ENCODE measurements at regions not wholly inside any gene's neighbourhood (a gene's known extent, or its start where the extent isn't known, plus 50 kb on each side); places are given as distances from the start of the nearest gene placed in this dataset.

GRCh38 chr5:66517351-66517750 lies 78.8 kb upstream of the MAST4 start:
- Histone ChIP-seq H3K4me1 (ENCODE audit: insufficient read depth, low read length, poor library complexity, severe bottlenecking) (no peaks in the 10 kb centered on the region), H4K20me1 (ENCODE audit: insufficient read depth, low read length, poor library complexity, severe bottlenecking) (no peaks in the 10 kb centered on the region), H3K9me2 (replicated peaks; ENCODE audit: low read depth, low read length) (no peaks in the 10 kb centered on the region), H3K4me3 (ENCODE audit: low read length, poor library complexity, severe bottlenecking) (no peak overlapping the region), H3K79me2 (ENCODE audit: insufficient read depth, low read length) (no peaks in the 10 kb centered on the region), H3K9me3 (ENCODE audit: insufficient read depth, low read depth, low read length) (peaks cover 4% of the 10 kb centered on the region; the same call in 1 of the 2 replicates), H3K9ac (ENCODE audit: low read depth, low read length, poor library complexity, severe bottlenecking) (no peak overlapping the region), H3F3A (ENCODE audit: low read depth) (no peaks in the 10 kb centered on the region), H3K36me3 (ENCODE audit: insufficient read depth, low read length) (no peaks in the 10 kb centered on the region), H3K4me2 (ENCODE audit: low read depth, low read length, poor library complexity, severe bottlenecking) (no peak overlapping the region), H2AFZ (ENCODE audit: low read length) (no peak overlapping the region), H3K27me3 (ENCODE audit: insufficient read depth, low read length, poor library complexity, severe bottlenecking) (no peaks in the 10 kb centered on the region)
- TF ChIP-seq, protein P1, sequence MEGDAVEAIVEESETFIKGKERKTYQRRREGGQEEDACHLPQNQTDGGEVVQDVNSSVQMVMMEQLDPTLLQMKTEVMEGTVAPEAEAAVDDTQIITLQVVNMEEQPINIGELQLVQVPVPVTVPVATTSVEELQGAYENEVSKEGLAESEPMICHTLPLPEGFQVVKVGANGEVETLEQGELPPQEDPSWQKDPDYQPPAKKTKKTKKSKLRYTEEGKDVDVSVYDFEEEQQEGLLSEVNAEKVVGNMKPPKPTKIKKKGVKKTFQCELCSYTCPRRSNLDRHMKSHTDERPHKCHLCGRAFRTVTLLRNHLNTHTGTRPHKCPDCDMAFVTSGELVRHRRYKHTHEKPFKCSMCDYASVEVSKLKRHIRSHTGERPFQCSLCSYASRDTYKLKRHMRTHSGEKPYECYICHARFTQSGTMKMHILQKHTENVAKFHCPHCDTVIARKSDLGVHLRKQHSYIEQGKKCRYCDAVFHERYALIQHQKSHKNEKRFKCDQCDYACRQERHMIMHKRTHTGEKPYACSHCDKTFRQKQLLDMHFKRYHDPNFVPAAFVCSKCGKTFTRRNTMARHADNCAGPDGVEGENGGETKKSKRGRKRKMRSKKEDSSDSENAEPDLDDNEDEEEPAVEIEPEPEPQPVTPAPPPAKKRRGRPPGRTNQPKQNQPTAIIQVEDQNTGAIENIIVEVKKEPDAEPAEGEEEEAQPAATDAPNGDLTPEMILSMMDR (conservative IDR thresholded peaks at IDR 0.05; ENCODE audit: low read length) = no peak
- no peak for TF ChIP-seq EZH2phosphoT487 (IDR thresholded peaks at IDR 0.05; ENCODE audit: borderline replicate concordance)

DNA sequence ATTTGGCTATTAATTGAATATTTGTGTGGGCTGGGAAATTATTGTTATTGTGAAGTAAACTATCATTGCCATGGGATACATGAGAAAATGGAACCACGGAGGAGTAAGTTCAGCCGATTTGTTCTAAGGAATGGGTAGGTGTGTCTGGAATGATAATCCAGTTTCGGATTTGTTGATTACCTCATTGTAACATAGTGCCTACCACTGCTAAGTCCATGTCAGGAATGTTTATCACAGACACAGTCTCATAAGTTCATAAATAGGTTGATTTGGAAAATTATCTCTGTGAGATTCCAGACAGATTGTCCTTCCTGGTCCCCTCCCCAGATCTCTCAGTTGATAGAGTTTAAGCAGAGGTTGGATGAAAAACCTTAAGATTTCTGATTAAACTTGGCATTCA lies 78.1 kb upstream of the MAST4 start:
- Histone ChIP-seq H3K4me1 (ENCODE audit: insufficient read depth, low read length, poor library complexity, severe bottlenecking) (no peaks in the 10 kb centered on the region), H3K9ac (ENCODE audit: low read depth, low read length, poor library complexity, severe bottlenecking) (no peak overlapping the region), H3K9me3 (ENCODE audit: insufficient read depth, low read depth, low read length) (peaks cover 4% of the 10 kb centered on the region; the same call in 1 of the 2 replicates), H3F3A (ENCODE audit: low read depth) (no peaks in the 10 kb centered on the region), H4K20me1 (ENCODE audit: insufficient read depth, low read length, poor library complexity, severe bottlenecking) (no peaks in the 10 kb centered on the region), H3K9me2 (replicated peaks; ENCODE audit: low read depth, low read length) (no peaks in the 10 kb centered on the region), H3K4me2 (ENCODE audit: low read depth, low read length, poor library complexity, severe bottlenecking) (no peak overlapping the region), H3K36me3 (ENCODE audit: insufficient read depth, low read length) (no peaks in the 10 kb centered on the region), H2AFZ (ENCODE audit: low read length) (no peak overlapping the region), H3K79me2 (ENCODE audit: insufficient read depth, low read length) (no peaks in the 10 kb centered on the region), H3K4me3 (ENCODE audit: low read length, poor library complexity, severe bottlenecking) (no peak overlapping the region), H3K27me3 (ENCODE audit: insufficient read depth, low read length, poor library complexity, severe bottlenecking) (no peaks in the 10 kb centered on the region)
- TF ChIP-seq, protein P1 (conservative IDR thresholded peaks at IDR 0.05; ENCODE audit: low read length) = no peak
- no peak for TF ChIP-seq EZH2phosphoT487 (IDR thresholded peaks at IDR 0.05; ENCODE audit: borderline replicate concordance)

- H3K4me1 ChIP-seq (ENCODE audit: insufficient read depth, low read length, poor library complexity, severe bottlenecking) = no peaks in the 10 kb centered on the region
- no peaks in the 10 kb centered on the region for H3K36me3 ChIP-seq (ENCODE audit: insufficient read depth, low read length)
- H3K9ac ChIP-seq (ENCODE audit: low read depth, low read length, poor library complexity, severe bottlenecking) = no peak overlapping the region
- no peak overlapping the region for H3K4me3 ChIP-seq (ENCODE audit: low read length, poor library complexity, severe bottlenecking)
- peaks cover 4% of the 10 kb centered on the region; the same call in 1 of the 2 replicates for H3K9me3 ChIP-seq (ENCODE audit: insufficient read depth, low read depth, low read length)
- no peak overlapping the region for H2AFZ ChIP-seq (ENCODE audit: low read length)
- H4K20me1 ChIP-seq (ENCODE audit: insufficient read depth, low read length, poor library complexity, severe bottlenecking) = no peaks in the 10 kb centered on the region
- no peak overlapping the region for H3K4me2 ChIP-seq (ENCODE audit: low read depth, low read length, poor library complexity, severe bottlenecking)
- H3K27me3 ChIP-seq (ENCODE audit: insufficient read depth, low read length, poor library complexity, severe bottlenecking) = no peaks in the 10 kb centered on the region
- no peaks in the 10 kb centered on the region for H3K9me2 ChIP-seq (replicated peaks; ENCODE audit: low read depth, low read length)
- no peaks in the 10 kb centered on the region for H3K79me2 ChIP-seq (ENCODE audit: insufficient read depth, low read length)
- no peaks in the 10 kb centered on the region for H3F3A ChIP-seq (ENCODE audit: low read depth)
- TF ChIP-seq EZH2phosphoT487 (IDR thresholded peaks at IDR 0.05; ENCODE audit: borderline replicate concordance) = no peak
- TF ChIP-seq, protein P1 (conservative IDR thresholded peaks at IDR 0.05; ENCODE audit: low read length) = no peak
These were observed 77.4 kb upstream of the MAST4 start for GRCh38 chr5:66518753-66519152.
